Upper lobe of right lung (tissue), 1 donor: ENCODE measurements at regions not wholly inside any gene's neighbourhood (a gene's known extent, or its start where the extent isn't known, plus 50 kb on each side); places are given as distances from the start of the nearest gene placed in this dataset.
A peak's percentile ranks its signal among the peaks of the same experiment; 100 is the strongest.

Source experiments
- ATAC-seq: fragments of 200-7000 bp; cut with Tn5 transposase; one replicate; pipeline ENCODE4 v1.9.1; 2020; ENCODE audit warnings: mild to moderate bottlenecking, moderate library complexity
- DNase-seq: peaks from one replicate; pipeline ENCODE4 v3.0.0-alpha.2; 2020
- H3K27ac ChIP-seq: fragments of 200-600 bp; one replicate; pipeline ENCODE4 v1.8.0; 2022
- H3K27me3 ChIP-seq: fragments of 200-600 bp; one replicate; pipeline ENCODE4 v1.8.0; 2022; ENCODE audit warnings: mild to moderate bottlenecking
- H3K36me3 ChIP-seq: fragments of 200-600 bp; one replicate; pipeline ENCODE4 v1.8.0; 2022
- H3K4me1 ChIP-seq: fragments of 200-600 bp; one replicate; pipeline ENCODE4 v1.8.0; 2022
- H3K4me3 ChIP-seq: fragments of 200-600 bp; one replicate; pipeline ENCODE4 v1.8.0; 2022; ENCODE audit warnings: mild to moderate bottlenecking
- H3K9me3 ChIP-seq: fragments of 200-600 bp; one replicate; pipeline ENCODE4 v1.8.0; 2022
- intact Hi-C: fragments of 100-400 bp; cut with DNase I; formaldehyde crosslinking; loops from one replicate; pipeline ENCODE4 v1.11.0; 2022
- TF ChIP-seq, protein P1 (sequence below): fragments of 200-600 bp; IDR thresholded peaks from one replicate; pipeline ENCODE4 v1.8.0; 2022; ENCODE audit warnings: antibody characterized with exemption
- donor health status: DM: no; HTN: yes; CAD: no; lungs with severe emphysema.

DNA sequence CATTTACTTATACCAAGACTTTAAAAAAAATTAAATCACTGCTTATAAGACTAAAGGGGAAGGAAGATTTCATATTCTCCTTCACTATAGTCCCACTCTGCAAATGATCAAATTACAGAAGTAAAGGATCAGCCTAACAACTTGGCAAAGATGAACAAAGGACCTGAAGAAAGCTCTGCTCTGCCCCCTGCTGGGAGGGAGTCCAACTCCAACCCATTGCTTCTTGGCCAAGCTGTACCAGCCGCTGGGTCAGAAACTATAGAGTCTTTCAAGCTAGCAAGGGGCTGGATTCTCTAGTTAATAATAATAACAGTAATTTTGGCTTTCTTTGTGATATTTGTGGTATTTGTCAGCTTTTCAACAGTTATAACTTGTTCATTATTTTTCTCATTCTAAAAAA lies 927.0 kb upstream of the CRIM1 start:
- TF ChIP-seq, protein P1, sequence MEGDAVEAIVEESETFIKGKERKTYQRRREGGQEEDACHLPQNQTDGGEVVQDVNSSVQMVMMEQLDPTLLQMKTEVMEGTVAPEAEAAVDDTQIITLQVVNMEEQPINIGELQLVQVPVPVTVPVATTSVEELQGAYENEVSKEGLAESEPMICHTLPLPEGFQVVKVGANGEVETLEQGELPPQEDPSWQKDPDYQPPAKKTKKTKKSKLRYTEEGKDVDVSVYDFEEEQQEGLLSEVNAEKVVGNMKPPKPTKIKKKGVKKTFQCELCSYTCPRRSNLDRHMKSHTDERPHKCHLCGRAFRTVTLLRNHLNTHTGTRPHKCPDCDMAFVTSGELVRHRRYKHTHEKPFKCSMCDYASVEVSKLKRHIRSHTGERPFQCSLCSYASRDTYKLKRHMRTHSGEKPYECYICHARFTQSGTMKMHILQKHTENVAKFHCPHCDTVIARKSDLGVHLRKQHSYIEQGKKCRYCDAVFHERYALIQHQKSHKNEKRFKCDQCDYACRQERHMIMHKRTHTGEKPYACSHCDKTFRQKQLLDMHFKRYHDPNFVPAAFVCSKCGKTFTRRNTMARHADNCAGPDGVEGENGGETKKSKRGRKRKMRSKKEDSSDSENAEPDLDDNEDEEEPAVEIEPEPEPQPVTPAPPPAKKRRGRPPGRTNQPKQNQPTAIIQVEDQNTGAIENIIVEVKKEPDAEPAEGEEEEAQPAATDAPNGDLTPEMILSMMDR: peak; percentile 46
- DNase-seq: no peak
- Histone ChIP-seq H3K4me3 (no peak overlapping the region), H3K27ac (no peak overlapping the region), H3K9me3 (no peaks in the 10 kb centered on the region), H3K27me3 (no peaks in the 10 kb centered on the region), H3K36me3 (no peaks in the 10 kb centered on the region), H3K4me1 (no peaks in the 10 kb centered on the region)
- ATAC-seq: peak; percentile 70
- intact Hi-C loops: no loop called here

DNA sequence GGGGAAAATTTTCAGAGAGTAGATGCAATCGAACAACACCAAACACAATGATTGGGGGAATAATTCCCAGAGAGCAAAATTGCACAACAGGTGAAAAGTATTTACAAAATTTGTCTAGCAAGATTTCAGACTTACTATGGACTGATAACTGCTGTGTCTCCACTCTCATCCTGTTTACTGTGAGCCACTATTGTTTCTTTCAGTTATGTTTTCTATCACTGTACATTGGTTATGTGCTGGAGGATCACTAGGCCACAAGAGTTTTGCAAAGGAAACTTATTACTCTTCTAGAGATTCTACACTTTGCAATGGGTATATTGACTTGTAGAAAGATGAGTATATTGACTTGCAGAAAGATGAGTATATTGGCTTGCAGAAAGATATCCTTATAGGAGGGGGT lies 934.1 kb upstream of the CRIM1 start:
- Histone ChIP-seq H3K4me3 (no peak overlapping the region), H3K36me3 (no peaks in the 10 kb centered on the region), H3K27me3 (no peaks in the 10 kb centered on the region), H3K27ac (no peak overlapping the region), H3K9me3 (no peaks in the 10 kb centered on the region), H3K4me1 (no peaks in the 10 kb centered on the region)
- TF ChIP-seq, protein P1: no peak
- ATAC-seq (no peak), DNase-seq (no peak)
- intact Hi-C loops: no loop called here

DNA sequence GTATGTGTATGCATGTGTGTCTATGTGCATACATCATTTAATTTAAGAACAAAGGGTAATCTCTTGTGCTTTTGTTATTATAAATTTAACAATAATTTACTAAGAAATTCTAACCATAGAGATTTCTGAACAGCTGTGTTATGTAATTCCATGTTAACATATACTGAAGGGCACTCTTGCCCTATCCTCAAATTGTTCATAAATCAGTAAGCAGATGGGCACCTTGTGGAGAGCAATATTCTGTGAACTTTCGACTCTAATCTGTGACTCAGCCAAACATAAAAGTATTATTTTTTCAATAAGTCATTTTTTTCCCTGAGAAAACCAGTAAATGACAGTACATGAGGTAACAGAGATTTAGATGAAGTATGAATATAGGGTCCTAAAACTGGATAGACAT lies 938.3 kb upstream of the CRIM1 start:
- intact Hi-C loops: no loop called here
- no peaks in the 10 kb centered on the region for H3K9me3 ChIP-seq
- TF ChIP-seq, protein P1: no peak

DNA sequence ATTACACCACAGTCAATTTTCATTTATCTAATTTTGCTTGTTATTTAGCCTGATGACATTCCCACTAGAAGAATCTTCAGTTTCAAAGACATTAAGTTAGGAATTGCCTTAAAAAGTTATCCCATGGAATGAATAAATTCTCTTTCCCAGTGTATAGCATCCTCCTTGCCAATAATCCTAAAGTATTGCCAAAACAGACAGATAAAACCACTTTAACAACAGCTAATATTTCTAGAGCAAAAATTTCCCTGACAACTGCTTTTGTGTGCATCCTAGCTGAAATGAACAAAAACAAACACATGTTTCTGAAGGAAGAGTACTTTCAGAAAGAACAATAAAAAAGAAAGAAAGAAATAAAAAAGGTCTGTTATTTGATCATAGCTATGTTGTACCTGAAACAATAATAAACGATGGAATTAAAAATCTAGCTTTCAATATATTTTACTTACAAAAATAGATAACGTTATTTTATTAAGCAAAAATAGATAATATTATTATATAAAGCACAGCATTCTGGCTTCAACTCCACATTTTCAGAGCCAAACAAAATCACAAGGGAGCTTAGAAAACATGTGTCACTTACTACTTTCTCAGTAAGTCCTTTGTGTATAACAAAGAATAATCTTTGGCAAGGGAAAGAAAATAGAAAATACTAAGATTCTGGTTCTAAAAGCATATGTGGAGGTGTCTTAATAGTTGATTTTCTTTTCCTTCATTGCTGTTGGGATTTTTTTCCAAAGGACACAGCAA lies 939.0 kb upstream of the CRIM1 start:
- no peak for ATAC-seq
- Histone ChIP-seq H3K36me3 (no peaks in the 10 kb centered on the region), H3K4me3 (no peak overlapping the region), H3K27me3 (no peaks in the 10 kb centered on the region), H3K27ac (no peak overlapping the region), H3K4me1 (no peaks in the 10 kb centered on the region), H3K9me3 (no peaks in the 10 kb centered on the region)
- intact Hi-C loops: no loop called here
- TF ChIP-seq, protein P1: no peak
- no peak for DNase-seq

More for the DNA sequence above, 938.3 kb upstream of the CRIM1 start:
- no peak for DNase-seq
- no peaks in the 10 kb centered on the region for H3K27me3 ChIP-seq
- H3K36me3 ChIP-seq: no peaks in the 10 kb centered on the region
- no peak for ATAC-seq
- H3K4me3 ChIP-seq: no peak overlapping the region
- no peaks in the 10 kb centered on the region for H3K4me1 ChIP-seq
- no peak overlapping the region for H3K27ac ChIP-seq

DNA sequence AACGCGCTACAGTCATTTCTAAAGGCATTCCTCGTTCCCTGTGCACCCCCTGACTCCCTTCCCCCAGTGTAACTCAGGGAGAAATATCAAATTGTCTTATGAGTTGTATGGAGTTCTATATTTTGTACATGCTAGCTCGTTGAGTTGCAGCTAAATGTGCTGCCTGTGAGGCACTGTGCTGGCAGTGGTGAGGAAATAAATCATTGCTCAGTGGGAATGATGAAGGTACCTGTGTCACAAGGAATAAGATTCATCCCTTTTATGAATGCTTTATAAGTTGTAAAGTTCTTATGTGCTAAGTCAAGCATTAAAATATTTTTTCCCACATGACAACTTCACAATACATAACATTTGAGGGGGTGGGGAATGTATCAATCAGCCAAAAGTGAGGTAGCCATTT lies 939.6 kb upstream of the CRIM1 start:
- Histone ChIP-seq H3K9me3 (no peaks in the 10 kb centered on the region), H3K36me3 (no peaks in the 10 kb centered on the region), H3K4me3 (no peak overlapping the region), H3K27me3 (no peaks in the 10 kb centered on the region), H3K27ac (no peak overlapping the region), H3K4me1 (no peaks in the 10 kb centered on the region)
- TF ChIP-seq, protein P1: no peak
- ATAC-seq: no peak
- DNase-seq: no peak
- intact Hi-C loops: no loop called here

DNA sequence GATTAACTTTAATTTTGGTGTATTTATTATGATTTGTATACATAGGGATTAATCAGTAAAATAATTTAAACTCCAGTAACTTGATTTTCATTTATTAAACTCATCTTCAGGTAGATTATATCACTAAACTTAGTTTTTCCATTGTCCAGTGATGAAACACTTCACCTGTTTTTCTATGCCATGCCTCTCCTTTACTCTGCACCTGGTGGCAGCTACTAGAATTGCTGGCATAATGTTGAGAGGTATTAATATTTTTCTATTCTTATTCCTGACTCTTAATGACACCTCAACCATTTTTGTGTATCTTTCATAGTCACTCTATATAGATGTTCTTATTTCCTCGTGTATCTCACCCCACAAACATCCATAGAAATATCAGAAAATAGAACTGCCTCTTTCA lies 940.3 kb upstream of the CRIM1 start:
- TF ChIP-seq, protein P1: no peak
- H3K36me3 ChIP-seq: no peaks in the 10 kb centered on the region
- no peaks in the 10 kb centered on the region for H3K4me1 ChIP-seq
- H3K27ac ChIP-seq: no peak overlapping the region
- no peak overlapping the region for H3K4me3 ChIP-seq
- H3K9me3 ChIP-seq: no peaks in the 10 kb centered on the region
- ATAC-seq: no peak
- no peaks in the 10 kb centered on the region for H3K27me3 ChIP-seq
- intact Hi-C loops: no loop called here
- DNase-seq: no peak
